ENCODE measurements at regions not wholly inside any gene's neighbourhood (a gene's known extent, or its start where the extent isn't known, plus 50 kb on each side); places are given as distances from the start of the nearest gene placed in this dataset.
"Not testable (repeated sequence)": the region's sequence is repeated elsewhere in the genome, so short reads cannot be mapped to it uniquely, and the experiment has no call there.

GRCh38 chr17:13442361-13442760 is 159.4 kb downstream of the HS3ST3A1 start:
- intact Hi-C loops (cut with DNase I) = no loop called here
- no peak for ATAC-seq

GRCh38 chr17:13441873-13442272 is 159.9 kb downstream of the HS3ST3A1 start:
- intact Hi-C loops (cut with DNase I) = no loop called here
- no peak for ATAC-seq
- DNase-seq (ENCODE audit: missing footprints) = no peak

More at GRCh38 chr17:13442361-13442760, 159.4 kb downstream of the HS3ST3A1 start:
- no peak for DNase-seq (ENCODE audit: missing footprints)

- DNase-seq (ENCODE audit: missing footprints) (no peak), ATAC-seq (no peak)
- intact Hi-C loops (cut with DNase I) = no loop called here
Measured at GRCh38 chr17:13437966-13438779, 163.6 kb downstream of the HS3ST3A1 start.

- ATAC-seq (no peak), DNase-seq (ENCODE audit: missing footprints) (no peak)
- intact Hi-C loops (cut with DNase I) = no loop called here
Measured at GRCh38 chr17:13435230-13435629, 166.5 kb downstream of the HS3ST3A1 start.

- intact Hi-C loops (cut with DNase I) = no loop called here
- no peak for DNase-seq (ENCODE audit: missing footprints)
- ATAC-seq = no peak
Measured at GRCh38 chr17:13429201-13429600, 172.5 kb downstream of the HS3ST3A1 start.

- DNase-seq (ENCODE audit: missing footprints) = no peak
- ATAC-seq = no peak
- intact Hi-C loops (cut with DNase I) = no loop called here
Measured at GRCh38 chr17:13428611-13429042, 173.1 kb downstream of the HS3ST3A1 start.

GRCh38 chr17:13426991-13427390 is 174.7 kb downstream of the HS3ST3A1 start:
- no peak for DNase-seq (ENCODE audit: missing footprints)
- no peak for ATAC-seq
- intact Hi-C loops (cut with DNase I) = no loop called here

- DNase-seq (ENCODE audit: missing footprints) = no peak
- intact Hi-C loops (cut with DNase I) = no loop called here
- ATAC-seq = no peak
Measured at GRCh38 chr17:13425390-13425789, 176.3 kb downstream of the HS3ST3A1 start.

- intact Hi-C loops (cut with DNase I) = no loop called here
- DNase-seq (ENCODE audit: missing footprints) (no peak), ATAC-seq (no peak)
Measured at GRCh38 chr17:13421581-13422130, 180.1 kb downstream of the HS3ST3A1 start.

GRCh38 chr17:13420878-13421277 is 180.9 kb downstream of the HS3ST3A1 start:
- ATAC-seq = no peak
- intact Hi-C loops (cut with DNase I) = no loop called here
- DNase-seq (ENCODE audit: missing footprints) = no peak

- ATAC-seq (no peak), DNase-seq (ENCODE audit: missing footprints) (no peak)
- intact Hi-C loops (cut with DNase I) = no loop called here
Measured at GRCh38 chr17:13420418-13420826, 181.3 kb downstream of the HS3ST3A1 start.

GRCh38 chr17:13419676-13420075 is 182.1 kb downstream of the HS3ST3A1 start:
- no peak for ATAC-seq
- DNase-seq (ENCODE audit: missing footprints) = no peak
- intact Hi-C loops (cut with DNase I) = no loop called here

- DNase-seq (ENCODE audit: missing footprints) = no peak
- no peak for ATAC-seq
- intact Hi-C loops (cut with DNase I) = no loop called here
Measured at GRCh38 chr17:13418891-13419290, 182.8 kb downstream of the HS3ST3A1 start.

GRCh38 chr17:13417381-13417950 is 184.3 kb downstream of the HS3ST3A1 start:
- DNase-seq (ENCODE audit: missing footprints) = no peak
- no peak for ATAC-seq
- intact Hi-C loops (cut with DNase I) = no loop called here

- DNase-seq (ENCODE audit: missing footprints) (no peak), ATAC-seq (peak; percentile 76)
- intact Hi-C loops (cut with DNase I) = no loop called here
Measured at GRCh38 chr17:13416748-13417363, 184.9 kb downstream of the HS3ST3A1 start.

- ATAC-seq (peak; percentile 87), DNase-seq (ENCODE audit: missing footprints) (no peak)
- intact Hi-C loops (cut with DNase I) = no loop called here
Measured at GRCh38 chr17:13415871-13416416, 185.8 kb downstream of the HS3ST3A1 start.

GRCh38 chr17:13415200-13415599 is 186.5 kb downstream of the HS3ST3A1 start:
- ATAC-seq; DNase-seq (ENCODE audit: missing footprints); intact Hi-C loops (cut with DNase I): not testable (repeated sequence)

- ATAC-seq = no peak
- intact Hi-C loops (cut with DNase I) = no loop called here
- DNase-seq (ENCODE audit: missing footprints) = no peak
Measured at GRCh38 chr17:13413001-13413400, 188.7 kb downstream of the HS3ST3A1 start.

GRCh38 chr17:13410874-13411273 is 190.9 kb downstream of the HS3ST3A1 start:
- ATAC-seq (peak; percentile 69), DNase-seq (ENCODE audit: missing footprints) (no peak)
- intact Hi-C loops (cut with DNase I) = no loop called here
